ENCODE measurements at regions not wholly inside any gene's neighbourhood (a gene's known extent, or its start where the extent isn't known, plus 50 kb on each side); places are given as distances from the start of the nearest gene placed in this dataset.

GRCh38 chr18:8957731-8958130, 144.8 kb upstream of the NDUFV2 start:
- no peak overlapping the region for H3K4me3 ChIP-seq (ENCODE audit: low read length in 2 of 2)
- no peaks in the 10 kb centered on the region for H3K9me3 ChIP-seq (ENCODE audit: control insufficient read depth in 2 of 2, low read length in 2 of 2)
- no peaks in the 10 kb centered on the region for H3K36me3 ChIP-seq (ENCODE audit: control insufficient read depth in 2 of 2, insufficient read depth in 2 of 2, low read length in 2 of 2)
- no peaks in the 10 kb centered on the region for H3K4me1 ChIP-seq (ENCODE audit: control insufficient read depth in 2 of 2, insufficient read depth in 2 of 2, low read length in 2 of 2)
- no peaks in the 10 kb centered on the region for H3K27me3 ChIP-seq (ENCODE audit: control insufficient read depth in 2 of 2, insufficient read depth in 2 of 2, low read length in 2 of 2)
- H3K27ac ChIP-seq (ENCODE audit: low read depth in 2 of 2, low read length in 2 of 2), result no peak overlapping the region
- no peak overlapping the region for H3K9ac ChIP-seq (ENCODE audit: low read depth in 1 of 2, low read length in 2 of 2)

- no peaks in the 10 kb centered on the region for H3K9me3 ChIP-seq (ENCODE audit: control insufficient read depth in 2 of 2, low read length in 2 of 2)
- no peak overlapping the region for H3K4me3 ChIP-seq (ENCODE audit: low read length in 2 of 2)
- H3K4me1 ChIP-seq (ENCODE audit: control insufficient read depth in 2 of 2, insufficient read depth in 2 of 2, low read length in 2 of 2), result no peaks in the 10 kb centered on the region
- no peak overlapping the region for H3K27ac ChIP-seq (ENCODE audit: low read depth in 2 of 2, low read length in 2 of 2)
- H3K36me3 ChIP-seq (ENCODE audit: control insufficient read depth in 2 of 2, insufficient read depth in 2 of 2, low read length in 2 of 2), result no peaks in the 10 kb centered on the region
- no peak overlapping the region for H3K9ac ChIP-seq (ENCODE audit: low read depth in 1 of 2, low read length in 2 of 2)
- H3K27me3 ChIP-seq (ENCODE audit: control insufficient read depth in 2 of 2, insufficient read depth in 2 of 2, low read length in 2 of 2), result no peaks in the 10 kb centered on the region
Observed at GRCh38 chr18:8958660-8959059, 143.8 kb upstream of the NDUFV2 start.

GRCh38 chr18:8959551-8960135, 142.9 kb upstream of the NDUFV2 start:
- H3K9ac ChIP-seq (ENCODE audit: low read depth in 1 of 2, low read length in 2 of 2), result no peak overlapping the region
- no peaks in the 10 kb centered on the region for H3K27me3 ChIP-seq (ENCODE audit: control insufficient read depth in 2 of 2, insufficient read depth in 2 of 2, low read length in 2 of 2)
- H3K4me1 ChIP-seq (ENCODE audit: control insufficient read depth in 2 of 2, insufficient read depth in 2 of 2, low read length in 2 of 2), result no peaks in the 10 kb centered on the region
- H3K36me3 ChIP-seq (ENCODE audit: control insufficient read depth in 2 of 2, insufficient read depth in 2 of 2, low read length in 2 of 2), result no peaks in the 10 kb centered on the region
- no peaks in the 10 kb centered on the region for H3K9me3 ChIP-seq (ENCODE audit: control insufficient read depth in 2 of 2, low read length in 2 of 2)
- no peak overlapping the region for H3K4me3 ChIP-seq (ENCODE audit: low read length in 2 of 2)
- H3K27ac ChIP-seq (ENCODE audit: low read depth in 2 of 2, low read length in 2 of 2), result no peak overlapping the region

DNA sequence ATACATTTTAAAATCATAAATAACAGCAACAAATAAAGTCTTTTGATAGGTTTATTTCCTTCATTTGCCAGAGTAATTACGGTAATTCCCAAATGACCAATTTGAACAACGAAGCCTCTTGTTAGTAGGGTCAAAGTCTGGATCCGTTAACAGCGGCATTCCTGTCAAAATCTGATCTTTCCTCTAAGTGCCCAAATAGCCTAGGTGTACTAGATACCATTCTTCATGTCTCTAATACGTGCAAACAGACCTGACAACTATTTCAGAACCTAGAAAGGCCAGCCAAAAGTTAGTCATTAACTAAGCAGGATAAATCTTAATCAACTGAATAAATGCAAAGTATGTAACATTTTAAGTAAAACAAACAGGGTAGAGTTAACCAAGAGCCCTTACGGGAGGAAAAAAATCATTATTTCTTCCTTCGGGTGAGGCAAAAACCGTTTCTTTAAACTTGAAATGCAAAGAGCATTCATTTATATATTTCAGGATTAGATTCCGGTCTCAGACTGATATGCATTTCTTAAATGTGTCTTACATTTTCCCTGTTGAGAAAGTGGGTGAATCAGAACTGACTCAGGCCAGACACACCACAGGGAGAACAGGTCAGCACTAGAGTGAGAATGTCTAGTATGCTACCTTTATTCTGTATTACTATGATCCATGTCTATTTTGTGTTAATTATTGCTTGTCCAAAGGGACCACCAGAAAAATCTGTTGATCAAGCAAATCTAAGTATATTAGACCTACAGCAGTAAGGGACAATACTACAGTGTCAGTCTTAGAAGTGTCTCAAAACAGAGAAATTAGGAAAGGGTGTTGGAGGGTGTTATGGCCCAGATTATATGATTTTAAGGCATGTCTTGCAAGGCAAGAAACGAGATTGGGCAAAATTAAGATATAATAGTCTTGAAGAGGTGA, 141.5 kb upstream of the NDUFV2 start:
- Histone ChIP-seq H3K27ac (ENCODE audit: low read depth in 2 of 2, low read length in 2 of 2) (no peak overlapping the region), H3K9me3 (ENCODE audit: control insufficient read depth in 2 of 2, low read length in 2 of 2) (no peaks in the 10 kb centered on the region), H3K9ac (ENCODE audit: low read depth in 1 of 2, low read length in 2 of 2) (no peak overlapping the region)

DNA sequence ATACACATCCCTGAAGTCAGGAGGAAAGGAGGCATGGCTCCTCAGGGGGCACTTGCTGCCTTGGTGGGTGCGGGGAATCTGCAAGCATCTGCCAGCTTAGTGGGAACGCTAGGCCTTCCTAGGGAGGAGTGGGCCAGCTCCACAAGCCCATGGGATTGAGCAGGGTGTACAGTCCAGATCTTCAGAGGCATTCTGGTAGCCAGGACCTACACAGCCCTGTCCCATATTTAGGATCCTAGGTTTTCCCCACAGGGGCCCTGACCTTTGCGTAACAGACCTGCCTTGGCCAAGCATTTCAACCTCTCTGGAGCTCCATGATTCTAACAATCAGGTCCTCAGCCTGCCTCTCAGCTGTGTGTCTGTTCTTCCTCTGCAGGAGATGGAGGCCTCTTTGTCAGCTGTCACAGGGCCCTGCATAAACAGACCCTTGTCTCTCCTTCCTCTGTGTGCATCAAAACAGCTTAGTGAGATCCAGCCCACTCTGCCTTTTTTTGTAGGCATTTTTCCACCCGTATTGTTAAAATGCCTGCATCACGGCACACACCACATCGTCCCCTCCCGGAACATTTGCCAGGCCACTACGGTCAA, 140.2 kb upstream of the NDUFV2 start:
- Histone ChIP-seq H3K27me3 (ENCODE audit: control insufficient read depth in 2 of 2, insufficient read depth in 2 of 2, low read length in 2 of 2) (no peaks in the 10 kb centered on the region), H3K9ac (ENCODE audit: low read depth in 1 of 2, low read length in 2 of 2) (no peak overlapping the region), H3K27ac (ENCODE audit: low read depth in 2 of 2, low read length in 2 of 2) (no peak overlapping the region), H3K36me3 (ENCODE audit: control insufficient read depth in 2 of 2, insufficient read depth in 2 of 2, low read length in 2 of 2) (no peaks in the 10 kb centered on the region), H3K4me3 (ENCODE audit: low read length in 2 of 2) (no peak overlapping the region), H3K4me1 (ENCODE audit: control insufficient read depth in 2 of 2, insufficient read depth in 2 of 2, low read length in 2 of 2) (no peaks in the 10 kb centered on the region), H3K9me3 (ENCODE audit: control insufficient read depth in 2 of 2, low read length in 2 of 2) (no peaks in the 10 kb centered on the region)

More for the DNA sequence above, 141.5 kb upstream of the NDUFV2 start:
- no peak overlapping the region for H3K4me3 ChIP-seq (ENCODE audit: low read length in 2 of 2)
- H3K27me3 ChIP-seq (ENCODE audit: control insufficient read depth in 2 of 2, insufficient read depth in 2 of 2, low read length in 2 of 2), result no peaks in the 10 kb centered on the region
- no peaks in the 10 kb centered on the region for H3K4me1 ChIP-seq (ENCODE audit: control insufficient read depth in 2 of 2, insufficient read depth in 2 of 2, low read length in 2 of 2)
- no peaks in the 10 kb centered on the region for H3K36me3 ChIP-seq (ENCODE audit: control insufficient read depth in 2 of 2, insufficient read depth in 2 of 2, low read length in 2 of 2)

- Histone ChIP-seq H3K9ac (ENCODE audit: low read depth in 1 of 2, low read length in 2 of 2) (no peak overlapping the region), H3K27me3 (ENCODE audit: control insufficient read depth in 2 of 2, insufficient read depth in 2 of 2, low read length in 2 of 2) (no peaks in the 10 kb centered on the region), H3K36me3 (ENCODE audit: control insufficient read depth in 2 of 2, insufficient read depth in 2 of 2, low read length in 2 of 2) (no peaks in the 10 kb centered on the region), H3K27ac (ENCODE audit: low read depth in 2 of 2, low read length in 2 of 2) (no peak overlapping the region), H3K9me3 (ENCODE audit: control insufficient read depth in 2 of 2, low read length in 2 of 2) (no peaks in the 10 kb centered on the region), H3K4me1 (ENCODE audit: control insufficient read depth in 2 of 2, insufficient read depth in 2 of 2, low read length in 2 of 2) (no peaks in the 10 kb centered on the region), H3K4me3 (ENCODE audit: low read length in 2 of 2) (no peak overlapping the region)
Observed at GRCh38 chr18:8962855-8963635, 139.5 kb upstream of the NDUFV2 start.

DNA sequence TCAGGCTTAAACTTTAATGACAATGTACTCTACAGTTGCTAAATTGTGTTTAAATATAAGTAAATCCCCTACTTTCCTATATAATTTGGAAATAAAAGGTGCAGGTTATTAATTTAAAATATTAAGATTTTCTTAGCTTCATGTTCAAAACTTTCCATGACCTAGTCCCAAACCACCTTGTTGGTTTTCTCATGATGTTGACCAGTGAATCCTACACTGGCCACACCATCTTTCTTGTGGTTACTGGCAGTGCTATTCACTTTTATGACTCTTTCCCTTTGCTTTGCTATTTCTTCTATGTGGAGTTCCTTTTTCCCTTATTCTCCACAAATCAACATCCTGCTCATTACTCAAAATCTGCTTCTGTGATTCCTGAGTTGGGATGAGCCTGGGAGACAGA, 138.6 kb upstream of the NDUFV2 start:
- Histone ChIP-seq H3K4me3 (ENCODE audit: low read length in 2 of 2) (no peak overlapping the region), H3K9me3 (ENCODE audit: control insufficient read depth in 2 of 2, low read length in 2 of 2) (no peaks in the 10 kb centered on the region), H3K27me3 (ENCODE audit: control insufficient read depth in 2 of 2, insufficient read depth in 2 of 2, low read length in 2 of 2) (no peaks in the 10 kb centered on the region), H3K27ac (ENCODE audit: low read depth in 2 of 2, low read length in 2 of 2) (no peak overlapping the region), H3K4me1 (ENCODE audit: control insufficient read depth in 2 of 2, insufficient read depth in 2 of 2, low read length in 2 of 2) (no peaks in the 10 kb centered on the region), H3K36me3 (ENCODE audit: control insufficient read depth in 2 of 2, insufficient read depth in 2 of 2, low read length in 2 of 2) (no peaks in the 10 kb centered on the region), H3K9ac (ENCODE audit: low read depth in 1 of 2, low read length in 2 of 2) (no peak overlapping the region)

DNA sequence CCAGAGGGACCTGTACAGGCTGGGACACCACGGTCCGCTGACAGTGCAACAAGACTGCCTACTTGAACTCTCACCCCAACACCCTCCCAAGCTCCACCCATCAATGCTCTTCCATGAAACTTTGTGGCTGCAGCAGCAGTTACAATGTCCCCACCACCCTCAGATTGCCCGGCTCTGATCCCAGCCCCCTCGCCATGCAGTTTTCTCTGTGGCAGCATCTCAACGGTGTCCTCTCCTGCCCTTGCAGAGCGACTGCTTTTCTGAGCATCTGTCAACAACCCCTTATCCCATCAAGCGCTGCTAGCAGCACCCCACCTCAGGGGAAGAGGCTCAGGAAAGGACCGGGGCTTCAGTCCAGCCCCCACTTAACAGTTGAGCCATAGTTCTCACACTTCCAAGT, 137.1 kb upstream of the NDUFV2 start:
- H3K27me3 ChIP-seq (ENCODE audit: control insufficient read depth in 2 of 2, insufficient read depth in 2 of 2, low read length in 2 of 2), result no peaks in the 10 kb centered on the region
- no peak overlapping the region for H3K4me3 ChIP-seq (ENCODE audit: low read length in 2 of 2)
- H3K9me3 ChIP-seq (ENCODE audit: control insufficient read depth in 2 of 2, low read length in 2 of 2), result no peaks in the 10 kb centered on the region
- H3K36me3 ChIP-seq (ENCODE audit: control insufficient read depth in 2 of 2, insufficient read depth in 2 of 2, low read length in 2 of 2), result no peaks in the 10 kb centered on the region
- no peak overlapping the region for H3K27ac ChIP-seq (ENCODE audit: low read depth in 2 of 2, low read length in 2 of 2)
- H3K4me1 ChIP-seq (ENCODE audit: control insufficient read depth in 2 of 2, insufficient read depth in 2 of 2, low read length in 2 of 2), result no peaks in the 10 kb centered on the region
- H3K9ac ChIP-seq (ENCODE audit: low read depth in 1 of 2, low read length in 2 of 2), result no peak overlapping the region

DNA sequence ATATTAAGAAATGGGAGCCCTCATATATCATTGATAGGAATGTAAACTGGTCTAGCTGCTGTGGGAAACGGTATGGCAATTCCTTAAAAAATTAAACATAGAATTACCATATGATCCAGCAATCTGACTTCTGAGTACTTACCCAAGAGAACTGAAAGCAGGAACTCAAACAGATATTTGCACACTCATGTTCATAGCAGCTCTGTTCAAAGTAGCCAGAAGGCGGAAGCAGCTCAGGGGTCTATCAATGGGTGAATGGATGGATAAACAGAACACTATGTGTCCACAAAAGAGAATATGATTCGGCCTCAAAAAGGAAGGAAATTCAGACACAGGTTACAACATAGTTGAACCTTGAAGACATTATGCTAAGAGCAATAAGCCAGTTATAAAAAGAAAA, 135.7 kb upstream of the NDUFV2 start:
- Histone ChIP-seq H3K9me3 (ENCODE audit: control insufficient read depth in 2 of 2, low read length in 2 of 2) (no peaks in the 10 kb centered on the region), H3K4me3 (ENCODE audit: low read length in 2 of 2) (no peak overlapping the region), H3K27me3 (ENCODE audit: control insufficient read depth in 2 of 2, insufficient read depth in 2 of 2, low read length in 2 of 2) (no peaks in the 10 kb centered on the region), H3K4me1 (ENCODE audit: control insufficient read depth in 2 of 2, insufficient read depth in 2 of 2, low read length in 2 of 2) (no peaks in the 10 kb centered on the region), H3K9ac (ENCODE audit: low read depth in 1 of 2, low read length in 2 of 2) (no peak overlapping the region), H3K36me3 (ENCODE audit: control insufficient read depth in 2 of 2, insufficient read depth in 2 of 2, low read length in 2 of 2) (no peaks in the 10 kb centered on the region), H3K27ac (ENCODE audit: low read depth in 2 of 2, low read length in 2 of 2) (no peak overlapping the region)

- H3K27me3 ChIP-seq (ENCODE audit: control insufficient read depth in 2 of 2, insufficient read depth in 2 of 2, low read length in 2 of 2), result no peaks in the 10 kb centered on the region
- H3K36me3 ChIP-seq (ENCODE audit: control insufficient read depth in 2 of 2, insufficient read depth in 2 of 2, low read length in 2 of 2), result no peaks in the 10 kb centered on the region
- no peak overlapping the region for H3K4me3 ChIP-seq (ENCODE audit: low read length in 2 of 2)
- no peaks in the 10 kb centered on the region for H3K4me1 ChIP-seq (ENCODE audit: control insufficient read depth in 2 of 2, insufficient read depth in 2 of 2, low read length in 2 of 2)
- H3K9ac ChIP-seq (ENCODE audit: low read depth in 1 of 2, low read length in 2 of 2), result no peak overlapping the region
- no peaks in the 10 kb centered on the region for H3K9me3 ChIP-seq (ENCODE audit: control insufficient read depth in 2 of 2, low read length in 2 of 2)
- no peak overlapping the region for H3K27ac ChIP-seq (ENCODE audit: low read depth in 2 of 2, low read length in 2 of 2)
Observed at GRCh38 chr18:8967573-8967972, 134.9 kb upstream of the NDUFV2 start.
